GM12875 (cell line): ENCODE measurements at regions not wholly inside any gene's neighbourhood (a gene's known extent, or its start where the extent isn't known, plus 50 kb on each side); places are given as distances from the start of the nearest gene placed in this dataset.

ENCODE experiments used
- H3K4me3 ChIP-seq: one replicate; pipeline ENCODE4 v1.5.1; 2011; ENCODE audit warnings: low read depth, low read length, control low read depth
- TF ChIP-seq, protein P1 (sequence below): IDR thresholded peaks from 2 replicates; pipeline ENCODE4 v1.5.1; 2011; ENCODE audit warnings: low read depth, mild to moderate bottlenecking, control low read depth, inconsistent platforms, low read length, moderate library complexity, borderline replicate concordance; ENCODE audit not compliant: insufficient read depth

DNA sequence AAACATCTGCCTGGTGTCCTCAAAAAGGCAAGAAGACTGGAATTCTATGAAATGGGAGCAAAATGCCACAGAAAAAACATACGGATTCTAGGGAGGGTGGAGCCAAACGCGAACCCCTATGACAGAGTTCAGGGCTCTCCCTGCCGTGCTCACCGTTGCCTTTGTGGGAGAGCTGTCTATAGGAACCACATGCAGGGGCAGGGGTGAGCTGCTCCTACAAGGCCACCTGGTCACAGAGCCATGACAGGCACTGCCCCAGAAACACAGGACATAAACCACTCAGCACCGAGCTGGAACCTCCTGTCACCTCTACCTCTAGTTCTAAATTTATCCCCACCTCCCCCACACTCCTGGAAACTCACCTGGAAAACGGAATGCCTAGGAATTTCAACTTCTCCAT, 155.1 kb upstream of the ZNF32 start:
- no peak overlapping the region for H3K4me3 ChIP-seq
- TF ChIP-seq, protein P1, sequence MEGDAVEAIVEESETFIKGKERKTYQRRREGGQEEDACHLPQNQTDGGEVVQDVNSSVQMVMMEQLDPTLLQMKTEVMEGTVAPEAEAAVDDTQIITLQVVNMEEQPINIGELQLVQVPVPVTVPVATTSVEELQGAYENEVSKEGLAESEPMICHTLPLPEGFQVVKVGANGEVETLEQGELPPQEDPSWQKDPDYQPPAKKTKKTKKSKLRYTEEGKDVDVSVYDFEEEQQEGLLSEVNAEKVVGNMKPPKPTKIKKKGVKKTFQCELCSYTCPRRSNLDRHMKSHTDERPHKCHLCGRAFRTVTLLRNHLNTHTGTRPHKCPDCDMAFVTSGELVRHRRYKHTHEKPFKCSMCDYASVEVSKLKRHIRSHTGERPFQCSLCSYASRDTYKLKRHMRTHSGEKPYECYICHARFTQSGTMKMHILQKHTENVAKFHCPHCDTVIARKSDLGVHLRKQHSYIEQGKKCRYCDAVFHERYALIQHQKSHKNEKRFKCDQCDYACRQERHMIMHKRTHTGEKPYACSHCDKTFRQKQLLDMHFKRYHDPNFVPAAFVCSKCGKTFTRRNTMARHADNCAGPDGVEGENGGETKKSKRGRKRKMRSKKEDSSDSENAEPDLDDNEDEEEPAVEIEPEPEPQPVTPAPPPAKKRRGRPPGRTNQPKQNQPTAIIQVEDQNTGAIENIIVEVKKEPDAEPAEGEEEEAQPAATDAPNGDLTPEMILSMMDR: no peak

DNA sequence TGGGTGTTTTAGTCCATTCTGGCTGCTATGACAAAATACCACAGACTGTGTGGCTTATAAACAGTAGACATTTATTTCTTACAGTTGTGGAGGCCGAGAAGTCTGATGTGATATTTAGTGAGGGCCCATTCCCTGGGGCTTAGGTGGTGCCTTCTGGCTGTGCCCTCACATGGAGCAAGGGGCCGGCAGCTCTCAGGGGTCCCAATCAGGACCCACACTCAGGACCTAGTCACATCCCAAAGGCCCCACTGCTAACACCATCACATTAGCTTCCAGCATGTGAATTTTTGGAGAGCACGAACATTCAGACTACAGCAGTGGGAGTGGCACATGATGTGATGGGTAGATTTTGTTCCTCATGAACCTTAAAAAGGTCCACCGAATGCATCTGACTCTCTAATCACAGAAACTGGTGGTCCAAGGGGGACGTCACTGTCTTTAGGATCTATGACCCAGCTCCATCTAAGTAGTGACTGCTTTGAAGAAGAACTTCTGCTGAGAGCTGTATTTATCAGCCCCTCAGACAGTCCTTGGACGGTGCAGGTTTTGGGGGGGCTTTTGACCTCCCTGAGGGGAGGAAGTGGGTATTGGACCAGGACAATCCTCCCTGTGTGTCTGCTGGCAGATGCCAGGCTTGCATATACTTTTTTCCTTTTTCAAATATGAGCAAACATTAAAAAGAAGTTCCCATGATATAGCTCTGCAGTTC, 154.5 kb upstream of the ZNF32 start:
- TF ChIP-seq, protein P1: no peak
- H3K4me3 ChIP-seq: no peak overlapping the region

DNA sequence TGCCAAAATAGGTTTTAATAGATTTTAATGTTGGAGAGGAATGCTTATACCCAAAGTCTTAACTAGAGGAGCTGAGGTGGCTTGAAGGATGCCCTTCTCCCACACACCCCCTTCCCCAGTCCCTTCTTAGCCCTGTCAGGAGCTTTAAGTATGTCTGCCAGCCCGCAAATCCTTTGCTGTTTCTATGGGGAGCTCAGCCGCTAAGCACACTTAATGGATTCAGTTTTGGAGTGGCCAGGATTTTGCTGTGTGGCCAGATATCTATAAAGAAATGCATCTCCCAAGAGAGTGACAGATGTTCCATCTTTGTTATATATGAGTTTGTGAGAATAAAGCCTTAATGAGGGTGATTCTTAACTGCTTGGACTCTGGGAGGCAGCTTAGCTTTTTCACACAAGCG, 152.9 kb upstream of the ZNF32 start:
- no peak overlapping the region for H3K4me3 ChIP-seq
- TF ChIP-seq, protein P1: no peak

DNA sequence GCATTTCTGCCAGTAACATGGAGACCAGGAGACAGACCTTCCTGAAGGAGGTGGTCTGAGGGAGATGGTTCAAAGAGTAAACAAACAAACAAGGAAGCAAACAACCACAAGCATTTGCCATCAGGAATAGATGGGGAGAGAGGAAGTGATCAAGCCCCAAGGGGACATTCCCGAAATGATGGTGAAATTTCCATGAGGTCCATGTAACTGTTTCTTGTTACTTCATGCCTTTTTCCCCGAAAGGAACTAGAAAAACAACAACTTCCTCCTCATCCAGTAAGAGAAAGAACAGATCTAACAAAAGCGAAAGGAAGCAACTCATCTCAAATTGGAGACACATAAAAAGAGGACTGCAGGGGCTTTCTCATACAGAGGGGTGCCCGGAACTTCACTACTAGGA, 152.5 kb upstream of the ZNF32 start:
- no peak overlapping the region for H3K4me3 ChIP-seq
- TF ChIP-seq, protein P1: no peak

DNA sequence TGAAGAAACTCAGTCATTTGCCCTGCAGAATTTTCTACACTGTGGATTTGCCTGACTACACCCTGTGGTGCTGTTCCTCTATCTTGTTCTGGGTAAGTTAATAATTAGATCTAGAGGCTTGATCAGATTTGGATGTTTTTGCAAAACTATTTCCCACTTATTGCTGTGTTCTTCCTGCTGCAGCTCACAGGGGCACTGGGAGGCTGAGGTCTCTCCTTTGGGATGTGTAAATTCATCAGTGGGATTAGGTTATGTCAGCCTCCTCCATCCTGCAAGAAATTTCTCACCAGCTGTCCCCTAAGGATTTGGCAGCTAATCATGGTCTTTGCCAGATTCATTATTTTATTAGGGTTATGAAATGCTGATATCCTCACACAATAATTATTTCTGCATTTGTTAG, 148.1 kb upstream of the ZNF32 start:
- TF ChIP-seq, protein P1: no peak
- no peak overlapping the region for H3K4me3 ChIP-seq

DNA sequence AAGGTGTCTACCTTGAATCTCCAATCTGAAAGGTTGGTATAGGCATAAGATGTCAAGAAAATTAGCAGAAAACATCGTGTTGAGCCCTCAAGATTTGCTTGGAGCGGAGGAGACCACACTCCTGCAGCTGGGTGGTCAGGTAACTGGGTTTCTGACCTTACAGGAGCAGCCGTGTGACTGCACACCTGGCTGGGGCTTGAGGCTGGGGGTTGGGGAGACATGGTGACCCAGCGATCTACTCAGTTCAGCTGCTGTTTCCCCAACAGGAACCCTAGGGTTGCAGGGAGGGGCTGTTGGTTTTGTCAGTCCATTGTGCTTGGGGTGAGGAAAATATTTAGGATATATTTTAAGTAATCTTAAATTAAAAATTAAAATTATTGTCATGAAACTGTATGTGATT, 147.0 kb upstream of the ZNF32 start:
- TF ChIP-seq, protein P1: no peak

DNA sequence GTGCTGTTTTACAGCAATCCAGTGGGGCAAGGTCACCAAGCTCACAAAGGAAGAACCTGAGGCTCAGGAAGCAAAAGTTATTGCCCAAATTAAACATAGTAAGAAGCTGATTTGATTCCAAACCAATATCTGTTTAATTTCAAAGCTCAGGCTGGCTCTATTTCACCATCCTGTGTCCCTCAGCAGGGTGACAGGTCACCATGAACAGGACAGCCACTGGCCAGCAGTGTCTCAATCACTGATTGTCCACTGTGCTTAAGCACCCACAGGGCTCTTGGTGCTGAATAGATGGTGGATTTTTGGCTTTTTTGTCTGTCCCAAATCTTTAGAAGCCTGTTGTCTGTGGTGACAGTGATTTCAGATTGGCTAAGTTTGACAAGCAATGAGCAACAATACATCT, 146.4 kb upstream of the ZNF32 start:
- TF ChIP-seq, protein P1: no peak
- no peak overlapping the region for H3K4me3 ChIP-seq

More for the DNA sequence above, 147.0 kb upstream of the ZNF32 start:
- H3K4me3 ChIP-seq: no peak overlapping the region
